ENCODE measurements at regions not wholly inside any gene's neighbourhood (a gene's known extent, or its start where the extent isn't known, plus 50 kb on each side); places are given as distances from the start of the nearest gene placed in this dataset.

GRCh38 chr12:77328326-77328725 is 263.0 kb upstream of the E2F7 start:
- TF ChIP-seq MYC (IDR thresholded peaks at IDR 0.05; ENCODE audit: low read depth, low read length) = no peak
- no peak for TF ChIP-seq POLR2A (IDR thresholded peaks at IDR 0.05; ENCODE audit: extremely low read depth, insufficient read length)
- no peak for TF ChIP-seq MAX (IDR thresholded peaks at IDR 0.05; ENCODE audit: low read depth, low read length)
- TF ChIP-seq CTCF (IDR thresholded peaks at IDR 0.05; ENCODE audit: low read depth, low read length) = no peak
- no peak for DNase-seq (ENCODE audit: low read depth)
- H3K4me3 ChIP-seq (ENCODE audit: low read depth, low read length) = no peak overlapping the region

- no peak for DNase-seq (ENCODE audit: low read depth)
- no peak overlapping the region for H3K4me3 ChIP-seq (ENCODE audit: low read depth, low read length)
- TF ChIP-seq MAX (IDR thresholded peaks at IDR 0.05; ENCODE audit: low read depth, low read length) (no peak), MYC (IDR thresholded peaks at IDR 0.05; ENCODE audit: low read depth, low read length) (no peak), POLR2A (IDR thresholded peaks at IDR 0.05; ENCODE audit: extremely low read depth, insufficient read length) (no peak), CTCF (IDR thresholded peaks at IDR 0.05; ENCODE audit: low read depth, low read length) (no peak)
These were observed 260.3 kb upstream of the E2F7 start for GRCh38 chr12:77325511-77326236.

- H3K4me3 ChIP-seq (ENCODE audit: low read depth, low read length) = no peak overlapping the region
- DNase-seq (ENCODE audit: low read depth) = peak; percentile 61
- TF ChIP-seq POLR2A (IDR thresholded peaks at IDR 0.05; ENCODE audit: extremely low read depth, insufficient read length) (no peak), CTCF (IDR thresholded peaks at IDR 0.05; ENCODE audit: low read depth, low read length) (peak; percentile 29)
These were observed 259.5 kb upstream of the E2F7 start for GRCh38 chr12:77324763-77325468.

- no peak for DNase-seq (ENCODE audit: low read depth)
- H3K4me3 ChIP-seq (ENCODE audit: low read depth, low read length) = no peak overlapping the region
- TF ChIP-seq MAX (IDR thresholded peaks at IDR 0.05; ENCODE audit: low read depth, low read length) = no peak
- TF ChIP-seq POLR2A (IDR thresholded peaks at IDR 0.05; ENCODE audit: extremely low read depth, insufficient read length) = no peak
- TF ChIP-seq CTCF (IDR thresholded peaks at IDR 0.05; ENCODE audit: low read depth, low read length) = no peak
- no peak for TF ChIP-seq MYC (IDR thresholded peaks at IDR 0.05; ENCODE audit: low read depth, low read length)
These were observed 259.0 kb upstream of the E2F7 start for GRCh38 chr12:77324416-77324762.

GRCh38 chr12:77323788-77324415 is 258.5 kb upstream of the E2F7 start:
- DNase-seq (ENCODE audit: low read depth) = no peak
- no peak overlapping the region for H3K4me3 ChIP-seq (ENCODE audit: low read depth, low read length)
- TF ChIP-seq POLR2A (IDR thresholded peaks at IDR 0.05; ENCODE audit: extremely low read depth, insufficient read length) (no peak), MAX (IDR thresholded peaks at IDR 0.05; ENCODE audit: low read depth, low read length) (no peak), CTCF (IDR thresholded peaks at IDR 0.05; ENCODE audit: low read depth, low read length) (no peak), MYC (IDR thresholded peaks at IDR 0.05; ENCODE audit: low read depth, low read length) (no peak)
